MM.1S (cell line): ENCODE measurements at regions not wholly inside any gene's neighbourhood (a gene's known extent, or its start where the extent isn't known, plus 50 kb on each side); places are given as distances from the start of the nearest gene placed in this dataset.

ENCODE experiments used
- CTCF ChIP-seq: fragments of 300-600 bp; sonication (generic); IDR thresholded peaks from 2 replicates; pipeline ENCODE4 v1.5.1; 2016; ENCODE audit warnings: antibody characterized with exemption, low read length, mixed read lengths
- EZH2phosphoT487 ChIP-seq: fragments of 300-600 bp; sonication (generic); IDR thresholded peaks from 2 replicates; pipeline ENCODE4 v1.6.1; 2018; ENCODE audit warnings: antibody characterized with exemption, low read length

GRCh38 chr11:28529046-28529445, 420.9 kb downstream of the METTL15 start:
- TF ChIP-seq CTCF (no peak), EZH2phosphoT487 (no peak)
